ENCODE measurements at regions not wholly inside any gene's neighbourhood (a gene's known extent, or its start where the extent isn't known, plus 50 kb on each side); places are given as distances from the start of the nearest gene placed in this dataset.

GRCh38 chr9:82154573-82154972 lies 166.0 kb downstream of the SPATA31D1 start:
- DNase-seq (ENCODE audit: extremely low read depth in 1 of 4, low spot score in 3 of 4), result no peak
- Histone ChIP-seq H2AFZ (ENCODE audit: low read depth, low read length) (no peak overlapping the region), H3K9me1 (ENCODE audit: control insufficient read depth, insufficient read depth, low read length) (no peaks in the 10 kb centered on the region), H4K20me1 (replicated peaks; ENCODE audit: control insufficient read depth, insufficient read depth, low read length) (no peaks in the 10 kb centered on the region), H3K27ac (ENCODE audit: extremely low read depth, low read depth, low read length) (no peak overlapping the region), H3K9me3 (replicated peaks; ENCODE audit: control insufficient read depth, insufficient read depth, low read depth, low read length) (no peaks in the 10 kb centered on the region), H3K9ac (ENCODE audit: insufficient read depth in 1 of 2, low read depth in 2 of 2, low read length in 2 of 2) (no peak overlapping the region), H3K36me3 (ENCODE audit: control insufficient read depth, insufficient read depth, low read length) (no peaks in the 10 kb centered on the region), H3K27me3 (ENCODE audit: control insufficient read depth in 2 of 2, insufficient read depth in 2 of 2, low read length in 2 of 2) (no peaks in the 10 kb centered on the region), H3K4me3 (no peak overlapping the region), H3K4me1 (replicated peaks in 1 of 2; ENCODE audit: control insufficient read depth in 2 of 2, insufficient read depth in 2 of 2, low read length in 2 of 2) (no peaks in the 10 kb centered on the region), H3K79me2 (ENCODE audit: control insufficient read depth, insufficient read depth, low read length) (no peaks in the 10 kb centered on the region), H3K4me2 (ENCODE audit: insufficient read depth, low read length) (no peak overlapping the region)
- FAIRE-seq, result no peak
- in situ Hi-C loops (cut with MboI) (no loop called here), intact Hi-C loops (cut with micrococcal nuclease) (no loop called here)
- POLR2A ChIA-PET, result no interaction called here
- BruUV-seq (replicated peaks), result no TSS peak
- CTCF ChIA-PET (ENCODE audit: low intra/inter-chr PET ratio), result no interaction called here
- WGBS (ENCODE audit: insufficient coverage, low coverage, missing lambda C conversion rate), result 0% methylated on average over 2 of the region's 2 CpGs
- no peak for ATAC-seq
- TF ChIP-seq ARHGAP35 (IDR thresholded peaks at IDR 0.05; ENCODE audit: partially characterized antibody), result no peak
- TF ChIP-seq CAMTA2 (CRISPR knock-in tag; conservative IDR thresholded peaks at IDR 0.05), result no peak
- TF ChIP-seq HDAC3 (IDR thresholded peaks at IDR 0.05; ENCODE audit: borderline replicate concordance, partially characterized antibody), result no peak
- TF ChIP-seq ZNF253 (CRISPR knock-in tag; conservative IDR thresholded peaks at IDR 0.05), result no peak
- no peak for TF ChIP-seq DIDO1 (tag; IDR thresholded peaks at IDR 0.05; ENCODE audit: low read depth)
- no peak for TF ChIP-seq ZC3H11A (IDR thresholded peaks at IDR 0.05; ENCODE audit: low read depth, low read length)
- no peak for TF ChIP-seq FOXJ2 (tag; IDR thresholded peaks at IDR 0.05)
- TF ChIP-seq GATAD2B (IDR thresholded peaks at IDR 0.05; ENCODE audit: borderline replicate concordance), result no peak
- TF ChIP-seq SMAD3 (CRISPR knock-in tag; conservative IDR thresholded peaks at IDR 0.05), result no peak
- no peak for TF ChIP-seq FOXM1 (IDR thresholded peaks at IDR 0.05; ENCODE audit: low read depth)
- TF ChIP-seq FOXM1 (CRISPR knock-in tag; IDR thresholded peaks at IDR 0.05; ENCODE audit: low read depth), result no peak
- no peak for TF ChIP-seq SPI1 (IDR thresholded peaks at IDR 0.05; ENCODE audit: borderline replicate concordance, low read depth, low read length)
- no peak for TF ChIP-seq ZNF140 (CRISPR knock-in tag; IDR thresholded peaks at IDR 0.05)
- no peak for TF ChIP-seq ZNF592 (IDR thresholded peaks at IDR 0.05)

Measured in K562 (cell line).